Loucy (cell line): ENCODE measurements at regions not wholly inside any gene's neighbourhood (a gene's known extent, or its start where the extent isn't known, plus 50 kb on each side); places are given as distances from the start of the nearest gene placed in this dataset.

Source experiments
- EZH2phosphoT487 ChIP-seq: fragments of 200-600 bp; IDR thresholded peaks from 2 replicates; pipeline ENCODE4 v1.6.1; 2018; ENCODE audit warnings: antibody characterized with exemption, mild to moderate bottlenecking, moderate library complexity, borderline replicate concordance
- TF ChIP-seq, protein P1 (sequence below): fragments of 200-600 bp; sonication (generic); conservative IDR thresholded peaks from 2 replicates; pipeline ENCODE4 v1.5.1; 2014; ENCODE audit warnings: mild to moderate bottlenecking, antibody characterized with exemption, low read length

- TF ChIP-seq, protein P1, sequence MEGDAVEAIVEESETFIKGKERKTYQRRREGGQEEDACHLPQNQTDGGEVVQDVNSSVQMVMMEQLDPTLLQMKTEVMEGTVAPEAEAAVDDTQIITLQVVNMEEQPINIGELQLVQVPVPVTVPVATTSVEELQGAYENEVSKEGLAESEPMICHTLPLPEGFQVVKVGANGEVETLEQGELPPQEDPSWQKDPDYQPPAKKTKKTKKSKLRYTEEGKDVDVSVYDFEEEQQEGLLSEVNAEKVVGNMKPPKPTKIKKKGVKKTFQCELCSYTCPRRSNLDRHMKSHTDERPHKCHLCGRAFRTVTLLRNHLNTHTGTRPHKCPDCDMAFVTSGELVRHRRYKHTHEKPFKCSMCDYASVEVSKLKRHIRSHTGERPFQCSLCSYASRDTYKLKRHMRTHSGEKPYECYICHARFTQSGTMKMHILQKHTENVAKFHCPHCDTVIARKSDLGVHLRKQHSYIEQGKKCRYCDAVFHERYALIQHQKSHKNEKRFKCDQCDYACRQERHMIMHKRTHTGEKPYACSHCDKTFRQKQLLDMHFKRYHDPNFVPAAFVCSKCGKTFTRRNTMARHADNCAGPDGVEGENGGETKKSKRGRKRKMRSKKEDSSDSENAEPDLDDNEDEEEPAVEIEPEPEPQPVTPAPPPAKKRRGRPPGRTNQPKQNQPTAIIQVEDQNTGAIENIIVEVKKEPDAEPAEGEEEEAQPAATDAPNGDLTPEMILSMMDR = no peak
- no peak for TF ChIP-seq EZH2phosphoT487
These were observed 62.5 kb downstream of the CHRM3 start for GRCh38 chr1:239448911-239449310.
